Heart left ventricle (tissue), 16 donors: ENCODE measurements at regions not wholly inside any gene's neighbourhood (a gene's known extent, or its start where the extent isn't known, plus 50 kb on each side); places are given as distances from the start of the nearest gene placed in this dataset.

Source experiments
- ATAC-seq, 4 donors: fragments of 200-7000 bp; cut with Tn5 transposase; one replicate each; pipeline ENCODE4 v1.9.1; 2020 to 2022; ENCODE audit warnings: moderate library complexity in 4 of 4, mild to moderate bottlenecking in 3 of 4, moderate number of reproducible peaks in 1 of 4
- DNase-seq, 5 donors: peaks; one replicate each; pipeline ENCODE4 v3.0.0-alpha.2; 2020
- H3K27ac ChIP-seq, 12 donors: fragments of 200-600 bp; sonication (generic) in 4 of 12; one replicate each; pipeline versions ENCODE4 v1.5.0 to v1.8.0; 2016 to 2022; ENCODE audit warnings: mild to moderate bottlenecking in 2 of 12
- H3K27me3 ChIP-seq, 9 donors: fragments of 200-600 bp; sonication (generic) in 2 of 9; one replicate each; pipeline versions ENCODE4 v1.5.1 to v1.8.0; 2016 to 2022; ENCODE audit warnings: mild to moderate bottlenecking in 3 of 9
- H3K36me3 ChIP-seq, 9 donors: fragments of 200-600 bp; sonication (generic) in 2 of 9; one replicate each; pipeline versions ENCODE4 v1.5.0 to v1.8.0; 2018 to 2022; ENCODE audit warnings: mild to moderate bottlenecking in 2 of 9
- H3K4me1 ChIP-seq, 12 donors: fragments of 200-600 bp; sonication (generic) in 4 of 12; one replicate each; pipeline versions ENCODE4 v1.5.0 to v1.8.0; 2016 to 2022; ENCODE audit warnings: mild to moderate bottlenecking in 3 of 12
- H3K4me3 ChIP-seq, 12 donors: fragments of 200-600 bp; sonication (generic) in 4 of 12; one replicate each; pipeline versions ENCODE4 v1.5.0 to v1.8.0; 2017 to 2022; ENCODE audit warnings: mild to moderate bottlenecking in 9 of 12, moderate library complexity in 4 of 12
- H3K9me3 ChIP-seq, 12 donors: fragments of 200-600 bp; sonication (generic) in 4 of 12; one replicate each; pipeline versions ENCODE4 v1.5.0 to v1.8.0; 2016 to 2022; ENCODE audit warnings: mild to moderate bottlenecking in 1 of 12
- CTCF ChIP-seq, 12 donors: fragments of 200-600 bp; sonication (generic) in 4 of 12; IDR thresholded peaks; one replicate each; pipeline versions ENCODE4 v1.5.0 to v1.8.0; 2018 to 2022; ENCODE audit warnings: antibody characterized with exemption in 12 of 12, mild to moderate bottlenecking in 5 of 12
- POLR2A ChIP-seq, 2 donors: fragments of 450-650 bp; IDR thresholded peaks; one replicate each; pipeline ENCODE4 v1.6.1; 2017; ENCODE audit warnings: antibody characterized with exemption in 2 of 2, mild to moderate bottlenecking in 2 of 2, moderate library complexity in 2 of 2
- WGBS, 4 donors: extraction: QIAGEN DNeasy Blood & Tissue Kit in 2 of 4; methylation state at CpG; one replicate each; pipeline versions ENCODE4 v1.1.5 to v1.1.7; 2013 to 2018; 5-methylcytosine and 5-hydroxymethylcytosine counted together
- intact Hi-C, 10 donors: fragments of 100-400 bp; cut with DNase I; formaldehyde crosslinking; loops; one replicate each; pipeline versions ENCODE4 v1.11.1 to v1.14.2; 2022
- donor health status: ischemic (EF 13 %, LVEDD 7.1; RV severe dilation, severe dysfunction).
- donor health status: healthy with polysubstance abuse.
- donor health status: DM: no; HTN: yes; CAD: no.
- donor health status: DM: no; HTN: no; CAD: no.
- donor health status: ischemic (EF 25% LVEDD 6.9; RV normal size, moderate dysfunction).
- donor health status: ischemic (EF 25% LVEDD 5.7; RV mildly dilated, moderate dysfunction).
- donor health status: healthy.
- donor health status: DM: yes; HTN: yes; CAD: no.
- donor health status: ischemic (EF 35%, LVEDD 5.7; RV mildly dilated, moderate dysfunction).
- donor health status: nonischemic (EF 11% LVEDD 7.7; RV severe dilation, severe dysfunction).
- donor health status: DM: yes; HTN: yes; CAD: no.
- donor health status: PGD.
- donor health status: ischemic (EF 29% LVEDD 5.4; RV normal size, mild dysfunction).
- donor health status: nonischemic (EF 23%, LVEDD 6.1; RV moderate dilation, normal function).

GRCh38 chr1:13900583-13900982 lies 200.6 kb downstream of the PRDM2 start:
- Histone ChIP-seq H3K4me1 (no peaks in the 10 kb centered on the region), H3K9me3 (peaks cover 0 to 17% (median 0%) of the 10 kb centered on the region in 12 donors), H3K36me3 (no peaks in the 10 kb centered on the region), H3K27ac (no peak overlapping the region), H3K4me3 (no peak overlapping the region), H3K27me3 (peaks cover 0 to 14% (median 0%) of the 10 kb centered on the region in 9 donors)
- 79 to 88% (median 86%) methylated on average over 1 of the region's 1 CpG for WGBS, 4 donors
- ATAC-seq (no peak), DNase-seq (no peak)
- intact Hi-C loops: no loop called here
- TF ChIP-seq POLR2A (IDR thresholded peaks at IDR 0.05) (no peak), CTCF (IDR thresholded peaks at IDR 0.05) (no peak)

GRCh38 chr1:13901039-13901438 lies 201.1 kb downstream of the PRDM2 start:
- no peak for TF ChIP-seq CTCF (IDR thresholded peaks at IDR 0.05)
- no peak for TF ChIP-seq POLR2A (IDR thresholded peaks at IDR 0.05)
- no peak overlapping the region for H3K4me3 ChIP-seq
- DNase-seq: no peak
- H3K4me1 ChIP-seq: no peaks in the 10 kb centered on the region
- peaks cover 0 to 13% (median 0%) of the 10 kb centered on the region in 9 donors for H3K27me3 ChIP-seq
- no peaks in the 10 kb centered on the region for H3K36me3 ChIP-seq
- ATAC-seq: no peak
- 47 to 60% (median 54%) methylated on average over 10 of the region's 10 CpGs for WGBS, 4 donors
- peaks cover 0 to 18% (median 0%) of the 10 kb centered on the region in 12 donors for H3K9me3 ChIP-seq
- intact Hi-C loops: no loop called here
- no peak overlapping the region for H3K27ac ChIP-seq

GRCh38 chr1:13901597-13901996 lies 201.6 kb downstream of the PRDM2 start:
- Histone ChIP-seq H3K27ac (no peak overlapping the region), H3K36me3 (no peaks in the 10 kb centered on the region), H3K9me3 (peaks cover 0 to 18% (median 0%) of the 10 kb centered on the region in 12 donors), H3K4me1 (no peaks in the 10 kb centered on the region), H3K4me3 (no peak overlapping the region), H3K27me3 (peaks cover 0 to 11% (median 0%) of the 10 kb centered on the region in 9 donors)
- WGBS, 4 donors: 65 to 72% (median 67%) methylated on average over 6 of the region's 6 CpGs
- ATAC-seq (no peak), DNase-seq (no peak)
- TF ChIP-seq POLR2A (IDR thresholded peaks at IDR 0.05): no peak
- no peak for TF ChIP-seq CTCF (IDR thresholded peaks at IDR 0.05)
- intact Hi-C loops: no loop called here

- no peak for TF ChIP-seq POLR2A (IDR thresholded peaks at IDR 0.05)
- TF ChIP-seq CTCF (IDR thresholded peaks at IDR 0.05): no peak
- intact Hi-C loops: no loop called here
- Histone ChIP-seq H3K36me3 (no peaks in the 10 kb centered on the region), H3K27ac (no peak overlapping the region), H3K9me3 (peaks cover 0 to 18% (median 0%) of the 10 kb centered on the region in 12 donors), H3K4me1 (no peaks in the 10 kb centered on the region), H3K27me3 (peaks cover 0 to 4% (median 0%) of the 10 kb centered on the region in 9 donors), H3K4me3 (no peak overlapping the region)
- no peak for DNase-seq
- 64 to 75% (median 68%) methylated on average over 2 to 3 of the region's 3 CpGs for WGBS, 4 donors
- no peak for ATAC-seq
These were observed 208.1 kb downstream of the PRDM2 start for GRCh38 chr1:13908128-13908527.
